Bronchial epithelial cell (primary cell): ENCODE measurements at regions not wholly inside any gene's neighbourhood (a gene's known extent, or its start where the extent isn't known, plus 50 kb on each side); places are given as distances from the start of the nearest gene placed in this dataset.

Source experiments
- DNase-seq: peaks from one replicate; pipeline ENCODE4 v3.0.0-alpha.2; 2010; ENCODE audit warnings: low read depth
- FAIRE-seq: peaks from 2 replicates; lab custom pipeline; 2011; peaks lifted over from hg19 to GRCh38; lab: Jason Lieb, UNC
- H3K27me3 ChIP-seq: 2 replicates; pipeline ENCODE4 v1.5.1; 2011; ENCODE audit warnings: low read length; ENCODE audit not compliant: control insufficient read depth, insufficient read depth
- H3K36me3 ChIP-seq: 2 replicates; pipeline ENCODE4 v1.5.1; 2011; ENCODE audit warnings: low read length; ENCODE audit not compliant: control insufficient read depth, insufficient read depth
- H3K4me3 ChIP-seq: 2 replicates; pipeline ENCODE4 v1.5.1; 2011; ENCODE audit warnings: mild to moderate bottlenecking, low read depth, low read length, control low read depth
- CTCF ChIP-seq: IDR thresholded peaks from 2 replicates; pipeline ENCODE4 v1.5.1; 2011; ENCODE audit warnings: mild to moderate bottlenecking, moderate library complexity, low read length, control low read depth, inconsistent platforms; ENCODE audit not compliant: insufficient read depth, severe bottlenecking

GRCh38 chr5:4651806-4652565 is 488.1 kb upstream of the ADAMTS16 start:
- FAIRE-seq: no peak
- no peak for DNase-seq
- no peak for TF ChIP-seq CTCF

GRCh38 chr5:4653475-4653874 is 486.7 kb upstream of the ADAMTS16 start:
- TF ChIP-seq CTCF: no peak
- Histone ChIP-seq H3K36me3 (no peaks in the 10 kb centered on the region), H3K4me3 (no peak overlapping the region), H3K27me3 (no peaks in the 10 kb centered on the region)
- no peak for DNase-seq
- no peak for FAIRE-seq

More at GRCh38 chr5:4651806-4652565, 488.1 kb upstream of the ADAMTS16 start:
- Histone ChIP-seq H3K4me3 (no peak overlapping the region), H3K27me3 (no peaks in the 10 kb centered on the region), H3K36me3 (no peaks in the 10 kb centered on the region)

DNA sequence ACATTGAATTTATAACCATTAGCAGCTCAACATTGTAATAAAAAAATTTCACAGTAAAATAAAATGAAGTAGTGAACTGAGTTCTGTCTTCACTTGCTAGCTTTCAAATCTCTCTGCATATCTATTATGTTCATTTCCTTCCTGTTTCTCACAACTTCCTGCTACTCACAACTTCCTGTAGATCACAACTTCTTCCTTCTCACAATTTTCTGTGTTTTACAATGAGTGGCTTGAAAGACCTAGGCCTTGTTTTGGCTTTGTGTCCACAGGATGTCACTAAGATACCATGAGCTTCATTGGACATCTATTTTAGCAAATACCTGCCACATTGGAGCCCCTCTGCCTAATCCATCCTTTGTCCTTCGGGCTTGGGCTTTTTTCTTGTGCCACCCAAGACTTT is 480.3 kb upstream of the ADAMTS16 start:
- no peak for TF ChIP-seq CTCF
- no peaks in the 10 kb centered on the region for H3K36me3 ChIP-seq
- FAIRE-seq: no peak
- H3K4me3 ChIP-seq: no peak overlapping the region
- DNase-seq: no peak
- no peaks in the 10 kb centered on the region for H3K27me3 ChIP-seq

DNA sequence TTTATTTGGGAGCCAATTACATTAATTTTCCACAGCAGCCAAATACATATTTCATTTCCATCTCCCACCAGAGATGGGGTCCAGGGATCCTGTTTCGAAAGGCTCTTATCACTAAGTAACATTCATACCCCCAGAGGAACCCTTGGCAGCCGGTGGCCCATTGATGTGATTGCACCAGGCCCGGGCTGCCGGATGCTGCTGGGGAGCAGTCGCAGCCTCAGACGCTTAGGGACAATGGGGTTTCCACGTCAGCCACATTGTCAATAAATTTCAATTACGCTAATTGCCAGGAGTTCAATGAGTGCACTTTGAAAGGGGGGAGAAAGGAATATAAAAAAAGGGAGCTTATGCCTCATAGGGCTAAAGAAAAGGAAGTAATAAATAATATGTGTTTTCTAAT is 478.8 kb upstream of the ADAMTS16 start:
- DNase-seq (no peak), FAIRE-seq (no peak)
- no peak overlapping the region for H3K4me3 ChIP-seq
- H3K27me3 ChIP-seq: no peaks in the 10 kb centered on the region
- H3K36me3 ChIP-seq: no peaks in the 10 kb centered on the region
- no peak for TF ChIP-seq CTCF

- DNase-seq (no peak), FAIRE-seq (no peak)
- no peak for TF ChIP-seq CTCF
- Histone ChIP-seq H3K4me3 (no peak overlapping the region), H3K36me3 (no peaks in the 10 kb centered on the region), H3K27me3 (no peaks in the 10 kb centered on the region)
Measured at GRCh38 chr5:4661836-4662235, 478.3 kb upstream of the ADAMTS16 start.

DNA sequence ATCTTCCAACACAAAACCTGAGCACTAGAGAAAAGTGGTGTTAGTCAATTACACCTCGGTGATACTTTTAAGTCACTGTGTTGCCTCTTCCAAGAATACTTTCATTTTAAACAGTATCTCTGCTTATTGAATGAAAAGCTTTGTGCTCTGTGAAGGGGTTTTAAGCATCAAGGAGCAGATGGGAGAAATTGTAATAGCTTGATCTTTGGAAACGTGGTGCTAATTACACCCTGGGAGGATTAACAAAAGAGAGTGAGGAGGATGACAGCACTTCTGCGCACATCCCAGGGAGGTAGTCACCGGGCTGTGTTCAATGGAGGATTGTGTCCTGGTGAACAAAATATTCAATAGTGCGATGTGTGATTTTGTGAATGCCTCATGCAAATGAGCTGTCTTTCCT is 477.4 kb upstream of the ADAMTS16 start:
- no peak for DNase-seq
- no peak for FAIRE-seq

More for the DNA sequence above, 477.4 kb upstream of the ADAMTS16 start:
- Histone ChIP-seq H3K36me3 (no peaks in the 10 kb centered on the region), H3K27me3 (no peaks in the 10 kb centered on the region), H3K4me3 (no peak overlapping the region)
- TF ChIP-seq CTCF: no peak
